GM23338 (cell line): ENCODE measurements at regions not wholly inside any gene's neighbourhood (a gene's known extent, or its start where the extent isn't known, plus 50 kb on each side); places are given as distances from the start of the nearest gene placed in this dataset.

Source experiments
- ATAC-seq: fragments of 200-7000 bp; cut with Tn5 transposase; 3 replicates; pipeline ENCODE4 v1.9.1; 2020
- DNase-seq: peaks from one replicate; pipeline ENCODE4 v3.0.0-alpha.2; 2015; ENCODE audit warnings: low spot score
- H2AFZ ChIP-seq: fragments of 200-600 bp; sonication (generic); 2 replicates; pipeline ENCODE4 v1.8.0; 2016; ENCODE audit warnings: antibody characterized with exemption, mild to moderate bottlenecking, moderate library complexity
- H3F3A ChIP-seq: fragments of 200-600 bp; sonication (generic); replicated peaks from 2 replicates; pipeline ENCODE4 v1.8.0; 2017; ENCODE audit warnings: antibody characterized with exemption, mixed run types, low read depth
- H3K27ac ChIP-seq: fragments of 200-600 bp; sonication (generic); 2 replicates; pipeline ENCODE4 v1.6.1; 2016; ENCODE audit warnings: low read depth
- H3K27me3 ChIP-seq: fragments of 200-600 bp; sonication (generic); 2 replicates; pipeline ENCODE4 v1.8.0; 2016; ENCODE audit warnings: mild to moderate bottlenecking, mixed run types, moderate library complexity; ENCODE audit not compliant: insufficient read depth
- H3K36me3 ChIP-seq: fragments of 200-600 bp; sonication (generic); 2 replicates; pipeline ENCODE4 v1.8.0; 2016; ENCODE audit warnings: mild to moderate bottlenecking; ENCODE audit not compliant: insufficient read depth
- H3K4me1 ChIP-seq: fragments of 200-600 bp; sonication (generic); 2 replicates; pipeline ENCODE4 v1.8.0; 2016; ENCODE audit warnings: mild to moderate bottlenecking, moderate library complexity; ENCODE audit not compliant: insufficient read depth
- H3K4me2 ChIP-seq: fragments of 200-600 bp; sonication (generic); 2 replicates; pipeline ENCODE4 v1.7.1; 2017; ENCODE audit warnings: mixed run types
- H3K4me3 ChIP-seq: fragments of 200-600 bp; sonication (generic); 2 replicates; pipeline ENCODE4 v1.6.1; 2016; ENCODE audit warnings: mixed run types
- H3K79me2 ChIP-seq: fragments of 200-600 bp; sonication (generic); replicated peaks from 2 replicates; pipeline ENCODE4 v1.8.0; 2017; ENCODE audit warnings: mild to moderate bottlenecking; ENCODE audit not compliant: insufficient read depth
- H3K9me2 ChIP-seq: fragments of 200-600 bp; sonication (generic); 2 replicates; pipeline ENCODE4 v1.8.0; 2017; ENCODE audit not compliant: insufficient read depth
- H4K20me1 ChIP-seq: fragments of 200-600 bp; sonication (generic); replicated peaks from 2 replicates; pipeline ENCODE4 v1.8.0; 2017; ENCODE audit warnings: mild to moderate bottlenecking; ENCODE audit not compliant: insufficient read depth
- H3K27ac Mint-ChIP-seq: 2 replicates; pipeline ENCODE4 v1.8.0; 2020; ENCODE audit warnings: inconsistent platforms, mild to moderate bottlenecking, moderate library complexity, mixed read lengths
- H3K27me3 Mint-ChIP-seq: 3 replicates; pipeline ENCODE4 v1.8.0; 2022; ENCODE audit warnings: low read depth, mild to moderate bottlenecking, moderate library complexity, mixed read lengths, inconsistent platforms; ENCODE audit not compliant: insufficient read depth, poor library complexity
- H3K36me3 Mint-ChIP-seq: 3 replicates; pipeline ENCODE4 v1.8.0; 2021; ENCODE audit warnings: low read depth, mild to moderate bottlenecking, inconsistent platforms, moderate library complexity, mixed read lengths
- H3K4me1 Mint-ChIP-seq: 3 replicates; pipeline ENCODE4 v1.8.0; 2020; ENCODE audit warnings: mild to moderate bottlenecking, inconsistent platforms, mixed read lengths
- H3K4me3 Mint-ChIP-seq: 3 replicates; pipeline ENCODE4 v1.8.0; 2021; ENCODE audit warnings: moderate library complexity, mild to moderate bottlenecking, inconsistent platforms, mixed read lengths
- H3K9me3 Mint-ChIP-seq: 3 replicates; pipeline ENCODE4 v1.8.0; 2020; ENCODE audit warnings: moderate library complexity, mild to moderate bottlenecking, inconsistent platforms, mixed read lengths
- CREB1 ChIP-seq: fragments of 250-450 bp; sonication (Bioruptor Pico); IDR thresholded peaks from 2 replicates; pipeline ENCODE4 v1.5.0; 2020; ENCODE audit warnings: low read depth, mild to moderate bottlenecking, moderate library complexity
- CTCF ChIP-seq, 2 experiments: fragments of 200-600 bp in 1 of 2; sonication (generic) in 1 of 2; conservative IDR thresholded peaks; 2 replicates each; pipeline versions ENCODE4 v1.5.1 to v1.6.1; 2016 to 2017; ENCODE audit warnings: antibody characterized with exemption in 2 of 2, low read depth in 2 of 2, mild to moderate bottlenecking in 2 of 2, moderate library complexity in 1 of 2
- EZH2 ChIP-seq: fragments of 200-600 bp; sonication (generic); IDR thresholded peaks from one replicate; pipeline ENCODE4 v1.8.0; 2017; ENCODE audit warnings: antibody characterized with exemption, mild to moderate bottlenecking, low read depth; ENCODE audit not compliant: unreplicated experiment
- EZH2phosphoT487 ChIP-seq: fragments of 200-600 bp; sonication (generic); IDR thresholded peaks from one replicate; pipeline ENCODE4 v1.8.1; 2018; ENCODE audit warnings: antibody characterized with exemption; ENCODE audit not compliant: unreplicated experiment
- JUNB ChIP-seq: IDR thresholded peaks from one replicate; pipeline ENCODE4 v1.6.1; 2016; ENCODE audit warnings: antibody characterized with exemption; ENCODE audit not compliant: unreplicated experiment
- NANOG ChIP-seq: IDR thresholded peaks from 2 replicates; pipeline ENCODE4 v1.6.1; 2016; ENCODE audit warnings: antibody characterized with exemption, borderline replicate concordance
- POLR2AphosphoS5 ChIP-seq: IDR thresholded peaks from 2 replicates; pipeline ENCODE4 v1.6.1; 2016; ENCODE audit warnings: antibody characterized with exemption, low read depth
- REST ChIP-seq: IDR thresholded peaks from one replicate; pipeline ENCODE4 v1.6.1; 2018; ENCODE audit warnings: antibody characterized with exemption; ENCODE audit not compliant: unreplicated experiment
- STAT1 ChIP-seq: IDR thresholded peaks from one replicate; pipeline ENCODE4 v1.6.1; 2016; ENCODE audit warnings: antibody characterized with exemption; ENCODE audit not compliant: unreplicated experiment
- ZNF114 ChIP-seq: fragments of 250-450 bp; sonication (Bioruptor Pico); IDR thresholded peaks from 2 replicates; pipeline ENCODE4 v1.5.0; 2020; ENCODE audit warnings: mild to moderate bottlenecking, moderate library complexity
- ZNF331 ChIP-seq: fragments of 250-450 bp; sonication (Bioruptor Pico); IDR thresholded peaks from 2 replicates; pipeline ENCODE4 v1.5.0; 2020; ENCODE audit warnings: low read depth, mild to moderate bottlenecking, moderate library complexity
- TF ChIP-seq, protein P1 (sequence below): IDR thresholded peaks from 2 replicates; pipeline ENCODE4 v1.6.1; 2016; ENCODE audit warnings: antibody characterized with exemption
- TF ChIP-seq, protein P2 (sequence below): fragments of 250-450 bp; sonication (Bioruptor Pico); IDR thresholded peaks from 2 replicates; pipeline ENCODE4 v1.5.0; 2020; ENCODE audit warnings: mild to moderate bottlenecking, moderate library complexity

- Histone ChIP-seq H4K20me1 (no peaks in the 10 kb centered on the region), H3K27ac (no peak overlapping the region), H3K79me2 (no peaks in the 10 kb centered on the region), H3K4me3 (no peak overlapping the region), H3K4me1 (peaks cover 10% of the 10 kb centered on the region), H2AFZ (no peak overlapping the region), H3K36me3 (peaks cover 3% of the 10 kb centered on the region; the same call in 1 of the 2 replicates), H3K4me2 (peak overlapping the region; percentile 54), H3F3A (no peaks in the 10 kb centered on the region), H3K27me3 (peaks cover 18% of the 10 kb centered on the region), H3K9me2 (no peaks in the 10 kb centered on the region; the same call in 1 of the 2 replicates)
- Mint-ChIP-seq H3K9me3 (peaks cover 39% of the 10 kb centered on the region), H3K4me1 (peaks cover 37% of the 10 kb centered on the region), H3K36me3 (peaks cover 30% of the 10 kb centered on the region), H3K4me3 (no peak overlapping the region), H3K27ac (no peak overlapping the region), H3K27me3 (peaks cover 36% of the 10 kb centered on the region)
- TF ChIP-seq ZNF114: no peak
- TF ChIP-seq CREB1 (CRISPR knock-in tag): no peak
- TF ChIP-seq, protein P1, sequence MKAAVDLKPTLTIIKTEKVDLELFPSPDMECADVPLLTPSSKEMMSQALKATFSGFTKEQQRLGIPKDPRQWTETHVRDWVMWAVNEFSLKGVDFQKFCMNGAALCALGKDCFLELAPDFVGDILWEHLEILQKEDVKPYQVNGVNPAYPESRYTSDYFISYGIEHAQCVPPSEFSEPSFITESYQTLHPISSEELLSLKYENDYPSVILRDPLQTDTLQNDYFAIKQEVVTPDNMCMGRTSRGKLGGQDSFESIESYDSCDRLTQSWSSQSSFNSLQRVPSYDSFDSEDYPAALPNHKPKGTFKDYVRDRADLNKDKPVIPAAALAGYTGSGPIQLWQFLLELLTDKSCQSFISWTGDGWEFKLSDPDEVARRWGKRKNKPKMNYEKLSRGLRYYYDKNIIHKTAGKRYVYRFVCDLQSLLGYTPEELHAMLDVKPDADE: no peak
- TF ChIP-seq, protein P2, sequence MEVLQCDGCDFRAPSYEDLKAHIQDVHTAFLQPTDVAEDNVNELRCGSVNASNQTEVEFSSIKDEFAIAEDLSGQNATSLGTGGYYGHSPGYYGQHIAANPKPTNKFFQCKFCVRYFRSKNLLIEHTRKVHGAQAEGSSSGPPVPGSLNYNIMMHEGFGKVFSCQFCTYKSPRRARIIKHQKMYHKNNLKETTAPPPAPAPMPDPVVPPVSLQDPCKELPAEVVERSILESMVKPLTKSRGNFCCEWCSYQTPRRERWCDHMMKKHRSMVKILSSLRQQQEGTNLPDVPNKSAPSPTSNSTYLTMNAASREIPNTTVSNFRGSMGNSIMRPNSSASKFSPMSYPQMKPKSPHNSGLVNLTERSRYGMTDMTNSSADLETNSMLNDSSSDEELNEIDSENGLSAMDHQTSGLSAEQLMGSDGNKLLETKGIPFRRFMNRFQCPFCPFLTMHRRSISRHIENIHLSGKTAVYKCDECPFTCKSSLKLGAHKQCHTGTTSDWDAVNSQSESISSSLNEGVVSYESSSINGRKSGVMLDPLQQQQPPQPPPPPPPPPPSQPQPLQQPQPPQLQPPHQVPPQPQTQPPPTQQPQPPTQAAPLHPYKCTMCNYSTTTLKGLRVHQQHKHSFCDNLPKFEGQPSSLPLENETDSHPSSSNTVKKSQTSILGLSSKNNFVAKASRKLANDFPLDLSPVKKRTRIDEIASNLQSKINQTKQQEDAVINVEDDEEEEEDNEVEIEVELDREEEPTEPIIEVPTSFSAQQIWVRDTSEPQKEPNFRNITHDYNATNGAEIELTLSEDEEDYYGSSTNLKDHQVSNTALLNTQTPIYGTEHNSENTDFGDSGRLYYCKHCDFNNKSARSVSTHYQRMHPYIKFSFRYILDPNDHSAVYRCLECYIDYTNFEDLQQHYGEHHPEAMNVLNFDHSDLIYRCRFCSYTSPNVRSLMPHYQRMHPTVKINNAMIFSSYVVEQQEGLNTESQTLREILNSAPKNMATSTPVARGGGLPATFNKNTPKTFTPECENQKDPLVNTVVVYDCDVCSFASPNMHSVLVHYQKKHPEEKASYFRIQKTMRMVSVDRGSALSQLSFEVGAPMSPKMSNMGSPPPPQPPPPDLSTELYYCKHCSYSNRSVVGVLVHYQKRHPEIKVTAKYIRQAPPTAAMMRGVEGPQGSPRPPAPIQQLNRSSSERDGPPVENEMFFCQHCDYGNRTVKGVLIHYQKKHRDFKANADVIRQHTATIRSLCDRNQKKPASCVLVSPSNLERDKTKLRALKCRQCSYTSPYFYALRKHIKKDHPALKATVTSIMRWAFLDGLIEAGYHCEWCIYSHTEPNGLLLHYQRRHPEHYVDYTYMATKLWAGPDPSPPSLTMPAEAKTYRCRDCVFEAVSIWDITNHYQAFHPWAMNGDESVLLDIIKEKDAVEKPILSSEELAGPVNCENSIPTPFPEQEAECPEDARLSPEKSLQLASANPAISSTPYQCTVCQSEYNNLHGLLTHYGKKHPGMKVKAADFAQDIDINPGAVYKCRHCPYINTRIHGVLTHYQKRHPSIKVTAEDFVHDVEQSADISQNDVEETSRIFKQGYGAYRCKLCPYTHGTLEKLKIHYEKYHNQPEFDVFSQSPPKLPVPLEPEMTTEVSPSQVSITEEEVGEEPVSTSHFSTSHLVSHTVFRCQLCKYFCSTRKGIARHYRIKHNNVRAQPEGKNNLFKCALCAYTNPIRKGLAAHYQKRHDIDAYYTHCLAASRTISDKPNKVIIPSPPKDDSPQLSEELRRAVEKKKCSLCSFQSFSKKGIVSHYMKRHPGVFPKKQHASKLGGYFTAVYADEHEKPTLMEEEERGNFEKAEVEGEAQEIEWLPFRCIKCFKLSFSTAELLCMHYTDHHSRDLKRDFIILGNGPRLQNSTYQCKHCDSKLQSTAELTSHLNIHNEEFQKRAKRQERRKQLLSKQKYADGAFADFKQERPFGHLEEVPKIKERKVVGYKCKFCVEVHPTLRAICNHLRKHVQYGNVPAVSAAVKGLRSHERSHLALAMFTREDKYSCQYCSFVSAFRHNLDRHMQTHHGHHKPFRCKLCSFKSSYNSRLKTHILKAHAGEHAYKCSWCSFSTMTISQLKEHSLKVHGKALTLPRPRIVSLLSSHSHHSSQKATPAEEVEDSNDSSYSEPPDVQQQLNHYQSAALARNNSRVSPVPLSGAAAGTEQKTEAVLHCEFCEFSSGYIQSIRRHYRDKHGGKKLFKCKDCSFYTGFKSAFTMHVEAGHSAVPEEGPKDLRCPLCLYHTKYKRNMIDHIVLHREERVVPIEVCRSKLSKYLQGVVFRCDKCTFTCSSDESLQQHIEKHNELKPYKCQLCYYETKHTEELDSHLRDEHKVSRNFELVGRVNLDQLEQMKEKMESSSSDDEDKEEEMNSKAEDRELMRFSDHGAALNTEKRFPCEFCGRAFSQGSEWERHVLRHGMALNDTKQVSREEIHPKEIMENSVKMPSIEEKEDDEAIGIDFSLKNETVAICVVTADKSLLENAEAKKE (CRISPR knock-in tag): no peak
- TF ChIP-seq REST: no peak
- TF ChIP-seq EZH2phosphoT487: no peak
- TF ChIP-seq CTCF (conservative IDR thresholded peaks at IDR 0.05; ENCODE audit: low read depth in 2 of 2): no peak
- TF ChIP-seq POLR2AphosphoS5: no peak
- TF ChIP-seq JUNB: no peak
- no peak for TF ChIP-seq ZNF331 (CRISPR knock-in tag)
- no peak for TF ChIP-seq EZH2
- no peak for TF ChIP-seq STAT1
- TF ChIP-seq NANOG: no peak
- ATAC-seq (no peak), DNase-seq (no peak)
Measured at GRCh38 chr17:73821665-73822064, 177.4 kb upstream of the SDK2 start.
